GM19239 (cell line): ENCODE measurements at regions not wholly inside any gene's neighbourhood (a gene's known extent, or its start where the extent isn't known, plus 50 kb on each side); places are given as distances from the start of the nearest gene placed in this dataset.

Experiments used
- DNase-seq: peaks from one replicate; pipeline ENCODE4 v3.0.0; 2011; ENCODE audit warnings: low spot score; ENCODE audit not compliant: insufficient read length
- FAIRE-seq: peaks from 2 replicates; lab custom pipeline; 2011; peaks lifted over from hg19 to GRCh38; lab: Jason Lieb, UNC

- no peak for FAIRE-seq
These were observed 323.0 kb downstream of the FBXO15 start for GRCh38 chr18:73824671-73825070.

GRCh38 chr18:73812423-73812822 is 335.2 kb downstream of the FBXO15 start:
- DNase-seq: no peak
- FAIRE-seq: no peak

More at GRCh38 chr18:73824671-73825070, 323.0 kb downstream of the FBXO15 start:
- DNase-seq: no peak

GRCh38 chr18:73807551-73808192 is 340.0 kb downstream of the FBXO15 start:
- DNase-seq (no peak), FAIRE-seq (no peak)

GRCh38 chr18:73805991-73806390 is 341.6 kb downstream of the FBXO15 start:
- DNase-seq (no peak), FAIRE-seq (no peak)

- FAIRE-seq: no peak
- no peak for DNase-seq
These were observed 350.2 kb downstream of the FBXO15 start for GRCh38 chr18:73797419-73797818.

GRCh38 chr18:73793386-73793785 is 354.2 kb downstream of the FBXO15 start:
- no peak for DNase-seq
- no peak for FAIRE-seq

GRCh38 chr18:73791081-73791480 is 356.6 kb downstream of the FBXO15 start:
- FAIRE-seq: no peak
- no peak for DNase-seq

- no peak for FAIRE-seq
- no peak for DNase-seq
These were observed 357.0 kb downstream of the FBXO15 start for GRCh38 chr18:73790587-73790986.

GRCh38 chr18:73787316-73787715 is 360.3 kb downstream of the FBXO15 start:
- FAIRE-seq (no peak), DNase-seq (no peak)

- DNase-seq (no peak), FAIRE-seq (no peak)
These were observed 362.3 kb downstream of the FBXO15 start for GRCh38 chr18:73785300-73785699.

GRCh38 chr18:73784853-73785252 is 362.8 kb downstream of the FBXO15 start:
- DNase-seq (no peak), FAIRE-seq (no peak)

- FAIRE-seq: no peak
These were observed 365.2 kb downstream of the FBXO15 start for GRCh38 chr18:73782405-73782804.

GRCh38 chr18:73780218-73780617 is 367.4 kb downstream of the FBXO15 start:
- no peak for DNase-seq
- FAIRE-seq: no peak

More at GRCh38 chr18:73782405-73782804, 365.2 kb downstream of the FBXO15 start:
- no peak for DNase-seq

- DNase-seq (no peak), FAIRE-seq (no peak)
These were observed 369.6 kb downstream of the FBXO15 start for GRCh38 chr18:73778032-73778359.

GRCh38 chr18:73777356-73778031 is 370.1 kb downstream of the FBXO15 start:
- DNase-seq: no peak
- FAIRE-seq: no peak

- FAIRE-seq: no peak
- no peak for DNase-seq
These were observed 372.7 kb downstream of the FBXO15 start for GRCh38 chr18:73774811-73775509.

- no peak for FAIRE-seq
- no peak for DNase-seq
These were observed 379.6 kb downstream of the FBXO15 start for GRCh38 chr18:73768043-73768442.

GRCh38 chr18:73766910-73767515 is 380.6 kb downstream of the FBXO15 start:
- DNase-seq (no peak), FAIRE-seq (no peak)

GRCh38 chr18:73758446-73758845 is 389.2 kb downstream of the FBXO15 start:
- no peak for DNase-seq
- no peak for FAIRE-seq

GRCh38 chr18:73756256-73757091 is 391.2 kb downstream of the FBXO15 start:
- FAIRE-seq: no peak
- no peak for DNase-seq
